Suprapubic skin (tissue), 4 donors: ENCODE measurements at regions not wholly inside any gene's neighbourhood (a gene's known extent, or its start where the extent isn't known, plus 50 kb on each side); places are given as distances from the start of the nearest gene placed in this dataset.
"Not testable (repeated sequence)": the region's sequence is repeated elsewhere in the genome, so short reads cannot be mapped to it uniquely, and the experiment has no call there.

Experiments used
- DNase-seq, 2 donors: peaks; one replicate each; pipeline ENCODE4 v3.0.0-alpha.2; 2019; ENCODE audit warnings: low spot score in 2 of 2
- H3K27ac ChIP-seq: fragments of 200-600 bp; sonication (generic); one replicate; pipeline ENCODE4 v1.5.1; 2019
- H3K27me3 ChIP-seq: fragments of 200-600 bp; sonication (generic); one replicate; pipeline ENCODE4 v1.5.1; 2019
- H3K36me3 ChIP-seq: fragments of 200-600 bp; sonication (generic); one replicate; pipeline ENCODE4 v1.5.1; 2019
- H3K4me1 ChIP-seq: fragments of 200-600 bp; sonication (generic); one replicate; pipeline ENCODE4 v1.5.1; 2019
- H3K4me3 ChIP-seq: fragments of 200-600 bp; sonication (generic); one replicate; pipeline ENCODE4 v1.5.1; 2019; ENCODE audit warnings: mild to moderate bottlenecking
- H3K9me3 ChIP-seq: fragments of 200-600 bp; sonication (generic); one replicate; pipeline ENCODE4 v1.5.1; 2019
- CTCF ChIP-seq, 2 donors: fragments of 200-600 bp in 1 of 2; fragments of 450-650 bp in 1 of 2; sonication (generic) in 1 of 2; IDR thresholded peaks; one replicate each; pipeline ENCODE4 v1.5.1; 2016 to 2019; ENCODE audit warnings: antibody characterized with exemption in 2 of 2, mild to moderate bottlenecking in 1 of 2, moderate library complexity in 1 of 2
- EP300 ChIP-seq: sonication (generic); formaldehyde crosslinking; IDR thresholded peaks from one replicate; pipeline ENCODE4 v1.6.1; 2017; ENCODE audit warnings: antibody characterized with exemption
- POLR2A ChIP-seq, 2 donors: fragments of 450-650 bp; IDR thresholded peaks; one replicate each; pipeline ENCODE4 v1.6.1; 2017; ENCODE audit warnings: antibody characterized with exemption in 2 of 2, mild to moderate bottlenecking in 2 of 2, moderate library complexity in 2 of 2
- POLR2AphosphoS5 ChIP-seq, 3 donors: sonication (generic); formaldehyde crosslinking; IDR thresholded peaks; one replicate each; pipeline ENCODE4 v1.6.1; 2017; ENCODE audit warnings: antibody characterized with exemption in 3 of 3
- WGBS: methylation state at CpG from one replicate; pipeline ENCODE4 v1.1.5; 2018; 5-methylcytosine and 5-hydroxymethylcytosine counted together

- Histone ChIP-seq H3K27ac (peak overlapping the region; percentile 86), H3K36me3 (no peaks in the 10 kb centered on the region), H3K4me1 (peaks cover 16% of the 10 kb centered on the region), H3K4me3 (no peak overlapping the region), H3K27me3 (no peaks in the 10 kb centered on the region), H3K9me3 (no peaks in the 10 kb centered on the region)
- WGBS: 91% methylated on average over 2 of the region's 2 CpGs
- TF ChIP-seq EP300 (no peak), POLR2AphosphoS5 (IDR thresholded peaks at IDR 0.05) (no peak), CTCF (IDR thresholded peaks at IDR 0.05) (no peak), POLR2A (IDR thresholded peaks at IDR 0.05) (no peak)
- no peak for DNase-seq
These were observed 73.2 kb upstream of the SLC4A7 start for GRCh38 chr3:27557411-27557810.

- H3K4me3 ChIP-seq: no peak overlapping the region
- WGBS: 67% methylated on average over 4 of the region's 4 CpGs
- H3K27me3 ChIP-seq: no peaks in the 10 kb centered on the region
- no peak for DNase-seq
- H3K4me1 ChIP-seq: peaks cover 16% of the 10 kb centered on the region
- TF ChIP-seq CTCF (IDR thresholded peaks at IDR 0.05) (no peak), POLR2AphosphoS5 (IDR thresholded peaks at IDR 0.05) (no peak), EP300 (no peak), POLR2A (IDR thresholded peaks at IDR 0.05) (no peak)
- peak overlapping the region; percentile 86 for H3K27ac ChIP-seq
- no peaks in the 10 kb centered on the region for H3K36me3 ChIP-seq
- H3K9me3 ChIP-seq: no peaks in the 10 kb centered on the region
These were observed 72.7 kb upstream of the SLC4A7 start for GRCh38 chr3:27556887-27557286.

DNA sequence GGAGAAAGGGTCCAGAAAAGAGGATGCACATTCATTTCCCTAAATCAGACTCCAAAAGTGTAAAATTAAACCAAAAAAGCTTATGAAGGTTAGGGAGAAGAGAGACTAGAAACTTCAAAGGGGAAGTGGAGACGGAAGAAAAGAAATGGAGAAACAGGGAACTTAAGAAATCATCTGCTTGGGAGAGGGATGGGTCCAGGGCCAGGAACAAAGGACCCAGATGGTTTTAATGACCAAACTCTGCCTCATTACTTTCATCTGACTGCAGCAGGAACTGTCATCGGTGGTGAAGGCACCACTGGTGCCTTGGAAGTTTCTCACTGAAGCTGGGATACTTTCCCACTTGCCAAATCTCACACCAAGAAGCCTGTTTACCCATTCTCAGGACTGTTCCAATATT is 70.5 kb upstream of the SLC4A7 start:
- Histone ChIP-seq H3K27me3 (no peaks in the 10 kb centered on the region), H3K36me3 (no peaks in the 10 kb centered on the region), H3K9me3 (no peaks in the 10 kb centered on the region), H3K27ac (peak overlapping the region; percentile 27), H3K4me3 (no peak overlapping the region), H3K4me1 (peaks cover 10% of the 10 kb centered on the region)
- DNase-seq: no peak
- TF ChIP-seq POLR2A (IDR thresholded peaks at IDR 0.05): no peak
- no peak for TF ChIP-seq POLR2AphosphoS5 (IDR thresholded peaks at IDR 0.05)
- no peak for TF ChIP-seq EP300
- TF ChIP-seq CTCF (IDR thresholded peaks at IDR 0.05): no peak
- 52% methylated on average over 2 of the region's 2 CpGs for WGBS

GRCh38 chr3:27553886-27554540 is 69.8 kb upstream of the SLC4A7 start:
- no peak for DNase-seq
- Histone ChIP-seq H3K4me1 (peaks cover 3% of the 10 kb centered on the region), H3K36me3 (no peaks in the 10 kb centered on the region), H3K9me3 (no peaks in the 10 kb centered on the region), H3K27ac (no peak overlapping the region), H3K4me3 (no peak overlapping the region), H3K27me3 (no peaks in the 10 kb centered on the region)
- TF ChIP-seq POLR2AphosphoS5 (IDR thresholded peaks at IDR 0.05) (no peak), CTCF (IDR thresholded peaks at IDR 0.05) (no peak), POLR2A (IDR thresholded peaks at IDR 0.05) (no peak), EP300 (no peak)
- 53% methylated on average over 2 of the region's 2 CpGs for WGBS

- H3K27ac ChIP-seq, DNase-seq, H3K4me1 ChIP-seq, H3K27me3 ChIP-seq, H3K4me3 ChIP-seq, H3K36me3 ChIP-seq, H3K9me3 ChIP-seq: not testable (repeated sequence)
- 90% methylated on average over 5 of the region's 5 CpGs for WGBS
These were observed 68.5 kb upstream of the SLC4A7 start for GRCh38 chr3:27552708-27553107.

- not testable (repeated sequence) for H3K27ac ChIP-seq, H3K4me1 ChIP-seq, H3K27me3 ChIP-seq, DNase-seq, H3K36me3 ChIP-seq, H3K4me3 ChIP-seq, H3K9me3 ChIP-seq
- 87% methylated on average over 4 of the region's 4 CpGs for WGBS
These were observed 67.2 kb upstream of the SLC4A7 start for GRCh38 chr3:27551413-27551812.
